GM23338 (cell line): ENCODE measurements at regions not wholly inside any gene's neighbourhood (a gene's known extent, or its start where the extent isn't known, plus 50 kb on each side); places are given as distances from the start of the nearest gene placed in this dataset.

Experiments used
- ATAC-seq: fragments of 200-7000 bp; cut with Tn5 transposase; 3 replicates; pipeline ENCODE4 v1.9.1; 2020
- DNase-seq: peaks from one replicate; pipeline ENCODE4 v3.0.0-alpha.2; 2015; ENCODE audit warnings: low spot score
- H2AFZ ChIP-seq: fragments of 200-600 bp; sonication (generic); 2 replicates; pipeline ENCODE4 v1.8.0; 2016; ENCODE audit warnings: antibody characterized with exemption, mild to moderate bottlenecking, moderate library complexity
- H3F3A ChIP-seq: fragments of 200-600 bp; sonication (generic); replicated peaks from 2 replicates; pipeline ENCODE4 v1.8.0; 2017; ENCODE audit warnings: antibody characterized with exemption, mixed run types, low read depth
- H3K27ac ChIP-seq: fragments of 200-600 bp; sonication (generic); 2 replicates; pipeline ENCODE4 v1.6.1; 2016; ENCODE audit warnings: low read depth
- H3K27me3 ChIP-seq: fragments of 200-600 bp; sonication (generic); 2 replicates; pipeline ENCODE4 v1.8.0; 2016; ENCODE audit warnings: mild to moderate bottlenecking, mixed run types, moderate library complexity; ENCODE audit not compliant: insufficient read depth
- H3K36me3 ChIP-seq: fragments of 200-600 bp; sonication (generic); 2 replicates; pipeline ENCODE4 v1.8.0; 2016; ENCODE audit warnings: mild to moderate bottlenecking; ENCODE audit not compliant: insufficient read depth
- H3K4me1 ChIP-seq: fragments of 200-600 bp; sonication (generic); 2 replicates; pipeline ENCODE4 v1.8.0; 2016; ENCODE audit warnings: mild to moderate bottlenecking, moderate library complexity; ENCODE audit not compliant: insufficient read depth
- H3K4me2 ChIP-seq: fragments of 200-600 bp; sonication (generic); 2 replicates; pipeline ENCODE4 v1.7.1; 2017; ENCODE audit warnings: mixed run types
- H3K4me3 ChIP-seq: fragments of 200-600 bp; sonication (generic); 2 replicates; pipeline ENCODE4 v1.6.1; 2016; ENCODE audit warnings: mixed run types
- H3K79me2 ChIP-seq: fragments of 200-600 bp; sonication (generic); replicated peaks from 2 replicates; pipeline ENCODE4 v1.8.0; 2017; ENCODE audit warnings: mild to moderate bottlenecking; ENCODE audit not compliant: insufficient read depth
- H3K9me2 ChIP-seq: fragments of 200-600 bp; sonication (generic); 2 replicates; pipeline ENCODE4 v1.8.0; 2017; ENCODE audit not compliant: insufficient read depth
- H4K20me1 ChIP-seq: fragments of 200-600 bp; sonication (generic); replicated peaks from 2 replicates; pipeline ENCODE4 v1.8.0; 2017; ENCODE audit warnings: mild to moderate bottlenecking; ENCODE audit not compliant: insufficient read depth
- H3K27ac Mint-ChIP-seq: 2 replicates; pipeline ENCODE4 v1.8.0; 2020; ENCODE audit warnings: inconsistent platforms, mild to moderate bottlenecking, moderate library complexity, mixed read lengths
- H3K27me3 Mint-ChIP-seq: 3 replicates; pipeline ENCODE4 v1.8.0; 2022; ENCODE audit warnings: low read depth, mild to moderate bottlenecking, moderate library complexity, mixed read lengths, inconsistent platforms; ENCODE audit not compliant: insufficient read depth, poor library complexity
- H3K36me3 Mint-ChIP-seq: 3 replicates; pipeline ENCODE4 v1.8.0; 2021; ENCODE audit warnings: low read depth, mild to moderate bottlenecking, inconsistent platforms, moderate library complexity, mixed read lengths
- H3K4me1 Mint-ChIP-seq: 3 replicates; pipeline ENCODE4 v1.8.0; 2020; ENCODE audit warnings: mild to moderate bottlenecking, inconsistent platforms, mixed read lengths
- H3K4me3 Mint-ChIP-seq: 3 replicates; pipeline ENCODE4 v1.8.0; 2021; ENCODE audit warnings: moderate library complexity, mild to moderate bottlenecking, inconsistent platforms, mixed read lengths
- H3K9me3 Mint-ChIP-seq: 3 replicates; pipeline ENCODE4 v1.8.0; 2020; ENCODE audit warnings: moderate library complexity, mild to moderate bottlenecking, inconsistent platforms, mixed read lengths
- CREB1 ChIP-seq: fragments of 250-450 bp; sonication (Bioruptor Pico); IDR thresholded peaks from 2 replicates; pipeline ENCODE4 v1.5.0; 2020; ENCODE audit warnings: low read depth, mild to moderate bottlenecking, moderate library complexity
- EZH2 ChIP-seq: fragments of 200-600 bp; sonication (generic); IDR thresholded peaks from one replicate; pipeline ENCODE4 v1.8.0; 2017; ENCODE audit warnings: antibody characterized with exemption, mild to moderate bottlenecking, low read depth; ENCODE audit not compliant: unreplicated experiment
- EZH2phosphoT487 ChIP-seq: fragments of 200-600 bp; sonication (generic); IDR thresholded peaks from one replicate; pipeline ENCODE4 v1.8.1; 2018; ENCODE audit warnings: antibody characterized with exemption; ENCODE audit not compliant: unreplicated experiment
- JUNB ChIP-seq: IDR thresholded peaks from one replicate; pipeline ENCODE4 v1.6.1; 2016; ENCODE audit warnings: antibody characterized with exemption; ENCODE audit not compliant: unreplicated experiment
- NANOG ChIP-seq: IDR thresholded peaks from 2 replicates; pipeline ENCODE4 v1.6.1; 2016; ENCODE audit warnings: antibody characterized with exemption, borderline replicate concordance
- POLR2AphosphoS5 ChIP-seq: IDR thresholded peaks from 2 replicates; pipeline ENCODE4 v1.6.1; 2016; ENCODE audit warnings: antibody characterized with exemption, low read depth
- STAT1 ChIP-seq: IDR thresholded peaks from one replicate; pipeline ENCODE4 v1.6.1; 2016; ENCODE audit warnings: antibody characterized with exemption; ENCODE audit not compliant: unreplicated experiment
- ZNF114 ChIP-seq: fragments of 250-450 bp; sonication (Bioruptor Pico); IDR thresholded peaks from 2 replicates; pipeline ENCODE4 v1.5.0; 2020; ENCODE audit warnings: mild to moderate bottlenecking, moderate library complexity
- ZNF331 ChIP-seq: fragments of 250-450 bp; sonication (Bioruptor Pico); IDR thresholded peaks from 2 replicates; pipeline ENCODE4 v1.5.0; 2020; ENCODE audit warnings: low read depth, mild to moderate bottlenecking, moderate library complexity
- TF ChIP-seq, protein P1 (sequence below), 2 experiments: fragments of 200-600 bp in 1 of 2; sonication (generic) in 1 of 2; conservative IDR thresholded peaks; 2 replicates each; pipeline versions ENCODE4 v1.5.1 to v1.6.1; 2016 to 2017; ENCODE audit warnings: antibody characterized with exemption in 2 of 2, low read depth in 2 of 2, mild to moderate bottlenecking in 2 of 2, moderate library complexity in 1 of 2
- TF ChIP-seq, protein P2 (sequence below): fragments of 250-450 bp; sonication (Bioruptor Pico); IDR thresholded peaks from 2 replicates; pipeline ENCODE4 v1.5.0; 2020; ENCODE audit warnings: mild to moderate bottlenecking, moderate library complexity
- TF ChIP-seq, protein P3 (sequence below): IDR thresholded peaks from one replicate; pipeline ENCODE4 v1.6.1; 2018; ENCODE audit warnings: antibody characterized with exemption; ENCODE audit not compliant: unreplicated experiment
- TF ChIP-seq, protein P4 (sequence below): IDR thresholded peaks from 2 replicates; pipeline ENCODE4 v1.6.1; 2016; ENCODE audit warnings: antibody characterized with exemption

DNA sequence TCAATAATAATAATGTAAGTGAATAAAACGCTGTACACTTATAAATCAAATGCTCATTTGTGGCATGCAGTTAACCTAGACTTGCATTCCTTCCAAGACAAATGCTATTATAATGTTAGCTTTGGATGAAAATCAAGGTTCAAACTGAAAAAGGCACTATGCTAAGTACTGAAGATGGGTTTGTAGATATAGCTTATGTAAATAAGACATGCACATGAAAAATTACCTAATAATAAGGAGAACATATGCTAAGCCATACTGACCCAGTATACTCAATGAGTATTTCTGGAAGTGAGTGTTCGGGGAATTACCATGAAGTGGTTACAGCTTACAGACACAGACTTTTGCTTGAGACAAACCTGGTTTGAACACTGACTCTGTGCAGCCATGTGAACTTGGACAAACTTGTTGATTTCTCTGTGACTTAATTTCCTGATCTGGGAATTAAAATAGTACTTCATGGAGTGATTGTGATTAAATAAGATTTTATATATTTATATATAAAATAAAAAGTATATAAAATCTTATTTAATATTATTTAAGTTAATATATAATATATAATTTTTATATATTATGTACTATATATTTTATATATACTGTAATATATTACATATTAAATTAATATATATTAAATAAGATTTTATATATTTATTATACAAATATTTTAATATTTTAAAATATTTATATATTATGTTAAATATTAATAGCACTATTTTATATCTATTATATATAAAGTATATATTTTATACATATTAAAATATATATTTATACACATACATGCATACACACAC, 159.2 kb downstream of the ZPLD1 start:
- no peak for DNase-seq
- ATAC-seq: no peak
- no peak overlapping the region for H3K4me3 ChIP-seq
- Mint-ChIP-seq H3K9me3 (no peaks in the 10 kb centered on the region; the same call in 2 of the 3 replicates), H3K4me1 (0 out of 3 replicates have a peak, but pooled peaks cover 2% of the 10 kb centered on the region), H3K27ac (no peak overlapping the region), H3K27me3 (peaks cover 2% of the 10 kb centered on the region), H3K36me3 (no peaks in the 10 kb centered on the region), H3K4me3 (no peak overlapping the region)
- no peaks in the 10 kb centered on the region for H3K27me3 ChIP-seq
- H3K36me3 ChIP-seq: no peaks in the 10 kb centered on the region
- H3K27ac ChIP-seq: no peak overlapping the region
- H4K20me1 ChIP-seq: no peaks in the 10 kb centered on the region
- H2AFZ ChIP-seq: no peak overlapping the region
- no peaks in the 10 kb centered on the region for H3K4me1 ChIP-seq
- peaks cover 16% of the 10 kb centered on the region for H3K9me2 ChIP-seq
- no peak overlapping the region for H3K4me2 ChIP-seq
- no peaks in the 10 kb centered on the region for H3K79me2 ChIP-seq
- TF ChIP-seq, protein P1, sequence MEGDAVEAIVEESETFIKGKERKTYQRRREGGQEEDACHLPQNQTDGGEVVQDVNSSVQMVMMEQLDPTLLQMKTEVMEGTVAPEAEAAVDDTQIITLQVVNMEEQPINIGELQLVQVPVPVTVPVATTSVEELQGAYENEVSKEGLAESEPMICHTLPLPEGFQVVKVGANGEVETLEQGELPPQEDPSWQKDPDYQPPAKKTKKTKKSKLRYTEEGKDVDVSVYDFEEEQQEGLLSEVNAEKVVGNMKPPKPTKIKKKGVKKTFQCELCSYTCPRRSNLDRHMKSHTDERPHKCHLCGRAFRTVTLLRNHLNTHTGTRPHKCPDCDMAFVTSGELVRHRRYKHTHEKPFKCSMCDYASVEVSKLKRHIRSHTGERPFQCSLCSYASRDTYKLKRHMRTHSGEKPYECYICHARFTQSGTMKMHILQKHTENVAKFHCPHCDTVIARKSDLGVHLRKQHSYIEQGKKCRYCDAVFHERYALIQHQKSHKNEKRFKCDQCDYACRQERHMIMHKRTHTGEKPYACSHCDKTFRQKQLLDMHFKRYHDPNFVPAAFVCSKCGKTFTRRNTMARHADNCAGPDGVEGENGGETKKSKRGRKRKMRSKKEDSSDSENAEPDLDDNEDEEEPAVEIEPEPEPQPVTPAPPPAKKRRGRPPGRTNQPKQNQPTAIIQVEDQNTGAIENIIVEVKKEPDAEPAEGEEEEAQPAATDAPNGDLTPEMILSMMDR (conservative IDR thresholded peaks at IDR 0.05; ENCODE audit: low read depth in 2 of 2): no peak
- TF ChIP-seq, protein P2, sequence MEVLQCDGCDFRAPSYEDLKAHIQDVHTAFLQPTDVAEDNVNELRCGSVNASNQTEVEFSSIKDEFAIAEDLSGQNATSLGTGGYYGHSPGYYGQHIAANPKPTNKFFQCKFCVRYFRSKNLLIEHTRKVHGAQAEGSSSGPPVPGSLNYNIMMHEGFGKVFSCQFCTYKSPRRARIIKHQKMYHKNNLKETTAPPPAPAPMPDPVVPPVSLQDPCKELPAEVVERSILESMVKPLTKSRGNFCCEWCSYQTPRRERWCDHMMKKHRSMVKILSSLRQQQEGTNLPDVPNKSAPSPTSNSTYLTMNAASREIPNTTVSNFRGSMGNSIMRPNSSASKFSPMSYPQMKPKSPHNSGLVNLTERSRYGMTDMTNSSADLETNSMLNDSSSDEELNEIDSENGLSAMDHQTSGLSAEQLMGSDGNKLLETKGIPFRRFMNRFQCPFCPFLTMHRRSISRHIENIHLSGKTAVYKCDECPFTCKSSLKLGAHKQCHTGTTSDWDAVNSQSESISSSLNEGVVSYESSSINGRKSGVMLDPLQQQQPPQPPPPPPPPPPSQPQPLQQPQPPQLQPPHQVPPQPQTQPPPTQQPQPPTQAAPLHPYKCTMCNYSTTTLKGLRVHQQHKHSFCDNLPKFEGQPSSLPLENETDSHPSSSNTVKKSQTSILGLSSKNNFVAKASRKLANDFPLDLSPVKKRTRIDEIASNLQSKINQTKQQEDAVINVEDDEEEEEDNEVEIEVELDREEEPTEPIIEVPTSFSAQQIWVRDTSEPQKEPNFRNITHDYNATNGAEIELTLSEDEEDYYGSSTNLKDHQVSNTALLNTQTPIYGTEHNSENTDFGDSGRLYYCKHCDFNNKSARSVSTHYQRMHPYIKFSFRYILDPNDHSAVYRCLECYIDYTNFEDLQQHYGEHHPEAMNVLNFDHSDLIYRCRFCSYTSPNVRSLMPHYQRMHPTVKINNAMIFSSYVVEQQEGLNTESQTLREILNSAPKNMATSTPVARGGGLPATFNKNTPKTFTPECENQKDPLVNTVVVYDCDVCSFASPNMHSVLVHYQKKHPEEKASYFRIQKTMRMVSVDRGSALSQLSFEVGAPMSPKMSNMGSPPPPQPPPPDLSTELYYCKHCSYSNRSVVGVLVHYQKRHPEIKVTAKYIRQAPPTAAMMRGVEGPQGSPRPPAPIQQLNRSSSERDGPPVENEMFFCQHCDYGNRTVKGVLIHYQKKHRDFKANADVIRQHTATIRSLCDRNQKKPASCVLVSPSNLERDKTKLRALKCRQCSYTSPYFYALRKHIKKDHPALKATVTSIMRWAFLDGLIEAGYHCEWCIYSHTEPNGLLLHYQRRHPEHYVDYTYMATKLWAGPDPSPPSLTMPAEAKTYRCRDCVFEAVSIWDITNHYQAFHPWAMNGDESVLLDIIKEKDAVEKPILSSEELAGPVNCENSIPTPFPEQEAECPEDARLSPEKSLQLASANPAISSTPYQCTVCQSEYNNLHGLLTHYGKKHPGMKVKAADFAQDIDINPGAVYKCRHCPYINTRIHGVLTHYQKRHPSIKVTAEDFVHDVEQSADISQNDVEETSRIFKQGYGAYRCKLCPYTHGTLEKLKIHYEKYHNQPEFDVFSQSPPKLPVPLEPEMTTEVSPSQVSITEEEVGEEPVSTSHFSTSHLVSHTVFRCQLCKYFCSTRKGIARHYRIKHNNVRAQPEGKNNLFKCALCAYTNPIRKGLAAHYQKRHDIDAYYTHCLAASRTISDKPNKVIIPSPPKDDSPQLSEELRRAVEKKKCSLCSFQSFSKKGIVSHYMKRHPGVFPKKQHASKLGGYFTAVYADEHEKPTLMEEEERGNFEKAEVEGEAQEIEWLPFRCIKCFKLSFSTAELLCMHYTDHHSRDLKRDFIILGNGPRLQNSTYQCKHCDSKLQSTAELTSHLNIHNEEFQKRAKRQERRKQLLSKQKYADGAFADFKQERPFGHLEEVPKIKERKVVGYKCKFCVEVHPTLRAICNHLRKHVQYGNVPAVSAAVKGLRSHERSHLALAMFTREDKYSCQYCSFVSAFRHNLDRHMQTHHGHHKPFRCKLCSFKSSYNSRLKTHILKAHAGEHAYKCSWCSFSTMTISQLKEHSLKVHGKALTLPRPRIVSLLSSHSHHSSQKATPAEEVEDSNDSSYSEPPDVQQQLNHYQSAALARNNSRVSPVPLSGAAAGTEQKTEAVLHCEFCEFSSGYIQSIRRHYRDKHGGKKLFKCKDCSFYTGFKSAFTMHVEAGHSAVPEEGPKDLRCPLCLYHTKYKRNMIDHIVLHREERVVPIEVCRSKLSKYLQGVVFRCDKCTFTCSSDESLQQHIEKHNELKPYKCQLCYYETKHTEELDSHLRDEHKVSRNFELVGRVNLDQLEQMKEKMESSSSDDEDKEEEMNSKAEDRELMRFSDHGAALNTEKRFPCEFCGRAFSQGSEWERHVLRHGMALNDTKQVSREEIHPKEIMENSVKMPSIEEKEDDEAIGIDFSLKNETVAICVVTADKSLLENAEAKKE (CRISPR knock-in tag): no peak
- TF ChIP-seq ZNF331 (CRISPR knock-in tag) (no peak), EZH2 (no peak), ZNF114 (CRISPR knock-in tag) (no peak), STAT1 (no peak), CREB1 (CRISPR knock-in tag) (no peak), JUNB (no peak), EZH2phosphoT487 (no peak), POLR2AphosphoS5 (no peak), NANOG (no peak)
- TF ChIP-seq, protein P3, sequence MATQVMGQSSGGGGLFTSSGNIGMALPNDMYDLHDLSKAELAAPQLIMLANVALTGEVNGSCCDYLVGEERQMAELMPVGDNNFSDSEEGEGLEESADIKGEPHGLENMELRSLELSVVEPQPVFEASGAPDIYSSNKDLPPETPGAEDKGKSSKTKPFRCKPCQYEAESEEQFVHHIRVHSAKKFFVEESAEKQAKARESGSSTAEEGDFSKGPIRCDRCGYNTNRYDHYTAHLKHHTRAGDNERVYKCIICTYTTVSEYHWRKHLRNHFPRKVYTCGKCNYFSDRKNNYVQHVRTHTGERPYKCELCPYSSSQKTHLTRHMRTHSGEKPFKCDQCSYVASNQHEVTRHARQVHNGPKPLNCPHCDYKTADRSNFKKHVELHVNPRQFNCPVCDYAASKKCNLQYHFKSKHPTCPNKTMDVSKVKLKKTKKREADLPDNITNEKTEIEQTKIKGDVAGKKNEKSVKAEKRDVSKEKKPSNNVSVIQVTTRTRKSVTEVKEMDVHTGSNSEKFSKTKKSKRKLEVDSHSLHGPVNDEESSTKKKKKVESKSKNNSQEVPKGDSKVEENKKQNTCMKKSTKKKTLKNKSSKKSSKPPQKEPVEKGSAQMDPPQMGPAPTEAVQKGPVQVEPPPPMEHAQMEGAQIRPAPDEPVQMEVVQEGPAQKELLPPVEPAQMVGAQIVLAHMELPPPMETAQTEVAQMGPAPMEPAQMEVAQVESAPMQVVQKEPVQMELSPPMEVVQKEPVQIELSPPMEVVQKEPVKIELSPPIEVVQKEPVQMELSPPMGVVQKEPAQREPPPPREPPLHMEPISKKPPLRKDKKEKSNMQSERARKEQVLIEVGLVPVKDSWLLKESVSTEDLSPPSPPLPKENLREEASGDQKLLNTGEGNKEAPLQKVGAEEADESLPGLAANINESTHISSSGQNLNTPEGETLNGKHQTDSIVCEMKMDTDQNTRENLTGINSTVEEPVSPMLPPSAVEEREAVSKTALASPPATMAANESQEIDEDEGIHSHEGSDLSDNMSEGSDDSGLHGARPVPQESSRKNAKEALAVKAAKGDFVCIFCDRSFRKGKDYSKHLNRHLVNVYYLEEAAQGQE: no peak
- TF ChIP-seq, protein P4, sequence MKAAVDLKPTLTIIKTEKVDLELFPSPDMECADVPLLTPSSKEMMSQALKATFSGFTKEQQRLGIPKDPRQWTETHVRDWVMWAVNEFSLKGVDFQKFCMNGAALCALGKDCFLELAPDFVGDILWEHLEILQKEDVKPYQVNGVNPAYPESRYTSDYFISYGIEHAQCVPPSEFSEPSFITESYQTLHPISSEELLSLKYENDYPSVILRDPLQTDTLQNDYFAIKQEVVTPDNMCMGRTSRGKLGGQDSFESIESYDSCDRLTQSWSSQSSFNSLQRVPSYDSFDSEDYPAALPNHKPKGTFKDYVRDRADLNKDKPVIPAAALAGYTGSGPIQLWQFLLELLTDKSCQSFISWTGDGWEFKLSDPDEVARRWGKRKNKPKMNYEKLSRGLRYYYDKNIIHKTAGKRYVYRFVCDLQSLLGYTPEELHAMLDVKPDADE: no peak
- no peaks in the 10 kb centered on the region for H3F3A ChIP-seq
